KOPT-K1 (cell line): ENCODE measurements at regions not wholly inside any gene's neighbourhood (a gene's known extent, or its start where the extent isn't known, plus 50 kb on each side); places are given as distances from the start of the nearest gene placed in this dataset.

Source experiments
- H3K27ac ChIP-seq: fragments of 200-600 bp; sonication (generic); 2 replicates; pipeline ENCODE4 v1.5.1; 2016; ENCODE audit warnings: antibody characterized with exemption, mild to moderate bottlenecking, low read depth, low read length; ENCODE audit not compliant: poor library complexity, severe bottlenecking
- H3K36me3 ChIP-seq: fragments of 200-600 bp; sonication (generic); 2 replicates; pipeline ENCODE4 v1.5.1; 2017; ENCODE audit warnings: antibody characterized with exemption, mild to moderate bottlenecking, low read length, moderate library complexity; ENCODE audit not compliant: insufficient read depth
- H3K9me3 ChIP-seq: fragments of 200-600 bp; sonication (generic); 2 replicates; pipeline ENCODE4 v1.5.1; 2017; ENCODE audit warnings: antibody characterized with exemption, low read length, mild to moderate bottlenecking; ENCODE audit not compliant: insufficient read depth, poor library complexity, severe bottlenecking

GRCh38 chr11:29272019-29272654 lies 744.7 kb downstream of the KCNA4 start:
- no peaks in the 10 kb centered on the region for H3K9me3 ChIP-seq
- no peak overlapping the region for H3K27ac ChIP-seq
- H3K36me3 ChIP-seq, result no peaks in the 10 kb centered on the region

DNA sequence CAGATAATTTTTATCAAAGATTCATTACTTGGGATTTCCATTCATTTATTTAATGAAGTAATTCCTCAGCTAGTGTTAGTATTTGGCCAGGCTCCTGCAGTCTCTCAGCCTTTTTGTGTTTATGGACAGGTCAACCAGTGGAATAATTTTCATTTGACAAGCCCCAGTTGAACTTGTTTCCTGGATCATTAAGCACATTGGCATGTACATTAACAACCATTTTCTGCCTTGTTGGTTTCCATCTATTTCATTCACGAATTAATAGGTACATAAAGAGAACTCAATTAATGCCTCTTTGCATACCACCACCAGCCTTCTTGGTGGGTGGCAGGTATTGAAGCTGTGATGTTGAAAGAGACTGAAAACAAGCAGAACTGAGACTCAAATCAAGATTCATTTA lies 745.2 kb downstream of the KCNA4 start:
- H3K9me3 ChIP-seq, result no peaks in the 10 kb centered on the region
- H3K27ac ChIP-seq, result no peak overlapping the region
- H3K36me3 ChIP-seq, result no peaks in the 10 kb centered on the region

DNA sequence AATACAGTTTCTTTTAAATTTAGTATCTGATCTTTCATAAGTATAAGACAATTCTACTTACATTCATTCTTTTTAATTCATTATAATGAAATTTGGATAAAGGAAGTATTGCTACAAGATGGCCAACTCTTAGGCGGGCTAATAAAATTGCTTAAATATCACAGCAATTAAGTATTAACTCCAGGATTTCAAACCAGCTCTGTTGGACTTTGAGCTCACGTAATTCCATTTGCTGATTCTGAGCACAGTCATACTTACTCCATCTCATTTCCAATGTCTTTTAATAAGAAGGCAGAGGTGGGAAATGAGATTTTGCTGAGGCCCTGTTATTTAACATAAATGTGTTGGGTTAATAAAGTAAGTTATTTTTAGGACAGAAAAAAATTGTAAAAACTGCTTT lies 748.1 kb downstream of the KCNA4 start:
- Histone ChIP-seq H3K9me3 (no peaks in the 10 kb centered on the region), H3K27ac (no peak overlapping the region), H3K36me3 (no peaks in the 10 kb centered on the region)

GRCh38 chr11:29265792-29266191 lies 751.0 kb downstream of the KCNA4 start:
- Histone ChIP-seq H3K9me3 (no peaks in the 10 kb centered on the region), H3K36me3 (no peaks in the 10 kb centered on the region), H3K27ac (no peak overlapping the region)

- H3K36me3 ChIP-seq, result no peaks in the 10 kb centered on the region
- no peak overlapping the region for H3K27ac ChIP-seq
- H3K9me3 ChIP-seq, result no peaks in the 10 kb centered on the region
Observed at GRCh38 chr11:29265381-29265780, 751.4 kb downstream of the KCNA4 start.

GRCh38 chr11:29263971-29264682 lies 752.7 kb downstream of the KCNA4 start:
- Histone ChIP-seq H3K27ac (no peak overlapping the region), H3K36me3 (no peaks in the 10 kb centered on the region), H3K9me3 (no peaks in the 10 kb centered on the region)

DNA sequence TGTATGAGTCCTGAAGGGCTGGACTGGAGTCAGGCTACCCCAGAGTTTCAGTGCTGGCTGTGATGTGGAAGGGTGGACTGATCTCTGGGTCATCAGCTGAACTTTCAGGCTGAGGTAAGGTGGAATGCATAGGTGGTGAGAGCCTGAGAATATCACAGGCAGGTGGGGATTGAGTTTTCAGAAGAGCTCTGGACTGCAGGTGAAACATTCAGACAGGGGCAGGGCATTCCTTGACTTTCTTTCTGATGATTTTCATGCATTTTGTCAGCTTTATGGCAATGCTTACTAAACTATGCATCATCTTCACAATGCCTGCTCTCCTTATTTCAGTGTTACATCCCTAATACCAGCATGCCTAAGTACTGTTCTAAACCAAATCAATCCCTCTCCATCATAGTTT lies 755.0 kb downstream of the KCNA4 start:
- no peaks in the 10 kb centered on the region for H3K9me3 ChIP-seq
- H3K36me3 ChIP-seq, result no peaks in the 10 kb centered on the region
- no peak overlapping the region for H3K27ac ChIP-seq

GRCh38 chr11:29260939-29261705 lies 755.7 kb downstream of the KCNA4 start:
- no peaks in the 10 kb centered on the region for H3K36me3 ChIP-seq
- no peaks in the 10 kb centered on the region for H3K9me3 ChIP-seq
- H3K27ac ChIP-seq, result no peak overlapping the region

- Histone ChIP-seq H3K27ac (no peak overlapping the region), H3K36me3 (no peaks in the 10 kb centered on the region), H3K9me3 (no peaks in the 10 kb centered on the region)
Observed at GRCh38 chr11:29258411-29258810, 758.4 kb downstream of the KCNA4 start.

DNA sequence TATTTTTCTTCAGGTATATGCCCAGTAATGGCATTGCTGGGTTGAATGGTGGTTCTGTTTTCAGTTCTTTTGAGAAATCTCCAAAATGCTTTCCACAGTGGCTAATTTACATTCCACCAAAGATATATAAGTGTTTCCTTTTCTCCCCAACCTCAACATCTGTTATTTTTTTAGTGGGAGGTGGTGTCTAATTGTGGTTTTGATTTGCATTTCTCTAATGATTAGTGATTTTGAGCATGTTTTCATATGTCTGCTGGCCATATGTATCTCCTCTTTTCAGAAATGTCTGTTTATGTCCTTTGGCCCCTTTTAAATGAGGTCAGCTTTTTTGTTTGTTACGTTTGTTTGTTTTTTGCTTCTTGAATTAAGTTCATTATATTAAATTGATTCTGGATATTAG lies 760.2 kb downstream of the KCNA4 start:
- Histone ChIP-seq H3K36me3 (no peaks in the 10 kb centered on the region), H3K27ac (no peak overlapping the region), H3K9me3 (no peaks in the 10 kb centered on the region)

DNA sequence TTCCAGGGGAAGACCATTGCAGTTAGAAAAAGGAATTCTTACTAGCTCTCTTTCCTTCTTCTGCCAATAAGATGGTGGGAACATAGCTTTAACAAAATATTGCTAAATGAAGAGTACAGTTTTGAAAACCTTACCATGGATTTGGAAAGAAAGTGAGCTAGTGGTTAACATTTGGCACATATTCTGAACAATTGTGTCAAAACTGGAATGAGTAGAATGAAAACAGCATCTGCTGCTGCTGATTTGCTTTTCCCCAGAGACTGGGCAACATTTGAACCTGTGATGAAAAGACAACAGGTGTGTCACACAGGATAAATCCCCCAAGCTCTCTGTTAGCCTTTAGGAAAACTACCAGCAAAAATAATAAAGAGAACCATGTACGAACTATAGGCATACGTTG lies 761.4 kb downstream of the KCNA4 start:
- Histone ChIP-seq H3K36me3 (no peaks in the 10 kb centered on the region), H3K9me3 (no peaks in the 10 kb centered on the region), H3K27ac (no peak overlapping the region)

DNA sequence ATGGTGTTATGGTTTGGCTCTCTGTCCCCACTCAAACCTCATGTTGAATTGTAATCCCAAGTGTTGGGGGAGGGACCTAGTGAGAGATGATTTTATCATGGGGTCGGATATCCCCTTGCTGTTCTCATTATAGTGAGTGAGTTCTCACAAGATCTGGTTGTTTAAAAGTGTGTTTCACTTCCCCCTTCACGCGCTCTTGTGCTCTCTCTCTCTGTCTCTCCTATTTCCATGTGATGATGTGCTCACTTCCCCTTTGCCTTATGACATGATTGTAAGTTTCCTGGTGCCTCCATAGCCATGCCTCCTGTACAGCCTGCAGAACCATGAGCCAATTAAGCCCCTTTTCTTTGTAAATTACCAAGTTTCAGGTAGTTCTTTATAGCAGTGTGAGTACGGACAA lies 765.1 kb downstream of the KCNA4 start:
- Histone ChIP-seq H3K36me3 (no peaks in the 10 kb centered on the region), H3K9me3 (no peaks in the 10 kb centered on the region), H3K27ac (no peak overlapping the region)

DNA sequence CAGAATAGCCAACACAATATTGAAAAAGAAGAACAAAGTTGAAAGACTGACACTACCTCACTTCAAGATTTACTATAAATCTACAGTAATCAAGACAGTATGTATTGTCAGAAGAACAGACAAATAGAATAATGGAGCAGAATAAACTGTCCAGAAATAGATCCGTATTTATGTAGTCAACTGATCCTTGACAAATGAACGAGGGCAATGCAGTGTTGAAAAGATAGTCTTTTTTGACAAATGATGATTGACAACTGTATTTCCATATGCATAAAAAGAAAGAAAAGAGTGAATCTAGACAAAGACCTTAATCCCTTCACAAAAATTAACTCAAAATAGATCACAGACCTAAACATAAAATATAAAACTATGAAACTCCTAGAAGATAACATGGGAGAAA lies 767.1 kb downstream of the KCNA4 start:
- H3K9me3 ChIP-seq, result no peaks in the 10 kb centered on the region
- H3K27ac ChIP-seq, result no peak overlapping the region
- no peaks in the 10 kb centered on the region for H3K36me3 ChIP-seq

GRCh38 chr11:29244355-29244754 lies 772.5 kb downstream of the KCNA4 start:
- Histone ChIP-seq H3K9me3 (no peaks in the 10 kb centered on the region), H3K27ac (no peak overlapping the region), H3K36me3 (no peaks in the 10 kb centered on the region)

DNA sequence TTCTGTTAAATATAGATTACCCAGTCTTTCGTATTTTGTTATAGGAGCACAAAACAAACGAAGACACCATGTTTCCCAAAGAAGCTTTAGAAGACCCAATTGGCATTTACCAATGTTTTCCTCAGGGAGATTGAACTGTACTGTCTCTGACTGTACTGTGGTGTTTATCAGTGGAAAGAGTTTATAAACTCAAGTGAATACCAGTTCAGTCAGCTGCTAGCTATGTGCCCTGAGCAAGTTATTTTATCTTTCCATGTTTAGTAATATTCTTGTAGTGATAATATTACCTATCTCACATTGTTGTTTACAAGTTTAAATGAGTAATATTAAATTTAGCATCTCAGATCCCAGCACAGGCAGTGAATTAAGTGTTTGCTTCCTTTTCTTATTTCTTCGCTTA lies 773.2 kb downstream of the KCNA4 start:
- Histone ChIP-seq H3K36me3 (no peaks in the 10 kb centered on the region), H3K9me3 (no peaks in the 10 kb centered on the region), H3K27ac (no peak overlapping the region)
